ENCODE measurements at regions not wholly inside any gene's neighbourhood (a gene's known extent, or its start where the extent isn't known, plus 50 kb on each side); places are given as distances from the start of the nearest gene placed in this dataset.
A peak's percentile ranks its signal among the peaks of the same experiment; 100 is the strongest.

- DNase-seq = no peak
- TF ChIP-seq, protein P1, sequence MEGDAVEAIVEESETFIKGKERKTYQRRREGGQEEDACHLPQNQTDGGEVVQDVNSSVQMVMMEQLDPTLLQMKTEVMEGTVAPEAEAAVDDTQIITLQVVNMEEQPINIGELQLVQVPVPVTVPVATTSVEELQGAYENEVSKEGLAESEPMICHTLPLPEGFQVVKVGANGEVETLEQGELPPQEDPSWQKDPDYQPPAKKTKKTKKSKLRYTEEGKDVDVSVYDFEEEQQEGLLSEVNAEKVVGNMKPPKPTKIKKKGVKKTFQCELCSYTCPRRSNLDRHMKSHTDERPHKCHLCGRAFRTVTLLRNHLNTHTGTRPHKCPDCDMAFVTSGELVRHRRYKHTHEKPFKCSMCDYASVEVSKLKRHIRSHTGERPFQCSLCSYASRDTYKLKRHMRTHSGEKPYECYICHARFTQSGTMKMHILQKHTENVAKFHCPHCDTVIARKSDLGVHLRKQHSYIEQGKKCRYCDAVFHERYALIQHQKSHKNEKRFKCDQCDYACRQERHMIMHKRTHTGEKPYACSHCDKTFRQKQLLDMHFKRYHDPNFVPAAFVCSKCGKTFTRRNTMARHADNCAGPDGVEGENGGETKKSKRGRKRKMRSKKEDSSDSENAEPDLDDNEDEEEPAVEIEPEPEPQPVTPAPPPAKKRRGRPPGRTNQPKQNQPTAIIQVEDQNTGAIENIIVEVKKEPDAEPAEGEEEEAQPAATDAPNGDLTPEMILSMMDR (IDR thresholded peaks at IDR 0.05) = no peak
- no peaks in the 10 kb centered on the region for H3K36me3 ChIP-seq
- H3K4me1 ChIP-seq = no peaks in the 10 kb centered on the region
- H3K9me3 ChIP-seq = no peaks in the 10 kb centered on the region
- ATAC-seq = no peak
- H3K27me3 ChIP-seq = peaks cover 5 to 27% of the 10 kb centered on the region in 2 donors
- no peak overlapping the region for H3K27ac ChIP-seq
- intact Hi-C loops (cut with DNase I) = no loop called here
- no peak overlapping the region for H3K4me3 ChIP-seq
Observed at GRCh38 chr4:57193209-57193810, 83.1 kb upstream of the IGFBP7 start.

GRCh38 chr4:57191523-57192034, 81.4 kb upstream of the IGFBP7 start:
- TF ChIP-seq, protein P1 (IDR thresholded peaks at IDR 0.05) = no peak
- Histone ChIP-seq H3K4me1 (no peaks in the 10 kb centered on the region), H3K4me3 (no peak overlapping the region), H3K27ac (no peak overlapping the region), H3K27me3 (peaks cover 5 to 27% of the 10 kb centered on the region in 2 donors), H3K36me3 (no peaks in the 10 kb centered on the region), H3K9me3 (no peaks in the 10 kb centered on the region)
- peak in 1 of 4 donors; percentile 39 for DNase-seq
- no peak for ATAC-seq
- intact Hi-C loops (cut with DNase I) = no loop called here

DNA sequence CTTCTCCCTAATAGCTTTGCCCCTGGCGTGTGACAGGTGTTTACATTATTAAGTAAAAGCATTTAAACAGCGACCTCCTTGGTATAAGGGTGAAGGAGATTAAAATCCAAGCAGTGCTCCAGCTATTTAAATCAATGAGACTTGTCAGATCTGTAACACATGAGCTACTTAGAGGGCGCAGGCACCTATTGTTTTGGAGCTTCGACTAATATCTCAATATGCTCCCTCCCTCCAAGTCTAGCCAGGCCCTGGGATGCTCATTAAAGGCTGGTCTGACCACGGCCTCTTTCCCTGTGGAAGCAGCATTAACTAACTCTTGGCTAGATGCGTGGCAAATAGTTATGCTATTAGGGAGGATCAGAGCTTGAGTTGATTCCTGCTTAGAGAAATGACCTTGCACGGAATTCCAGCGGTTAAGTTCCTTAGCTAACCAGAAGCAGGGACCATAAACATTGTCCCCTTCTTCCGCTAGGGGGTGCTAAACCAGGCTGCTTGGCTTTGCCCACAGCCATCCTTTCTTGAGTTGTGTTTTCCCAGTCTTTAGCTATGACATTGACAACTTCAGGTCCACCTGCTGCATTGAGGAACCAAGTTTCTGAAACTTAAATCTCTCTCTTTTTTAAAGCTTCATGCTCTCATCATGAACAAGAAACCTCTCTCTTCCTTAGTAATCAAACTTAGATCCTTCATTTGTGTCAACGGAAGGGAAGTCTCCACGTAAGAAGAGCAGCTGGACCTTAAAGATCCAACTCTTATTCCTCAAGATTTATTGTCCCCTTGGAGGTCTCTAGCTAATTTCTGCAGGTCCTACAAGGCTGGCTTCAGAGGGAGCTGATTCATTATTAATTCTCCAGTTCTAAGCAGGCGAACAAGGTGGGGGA, 80.7 kb upstream of the IGFBP7 start:
- Histone ChIP-seq H3K27me3 (peaks cover 5 to 20% of the 10 kb centered on the region in 2 donors), H3K4me3 (no peak overlapping the region), H3K36me3 (no peaks in the 10 kb centered on the region), H3K9me3 (no peaks in the 10 kb centered on the region), H3K4me1 (no peaks in the 10 kb centered on the region), H3K27ac (no peak overlapping the region)
- ATAC-seq (peak; percentile 64), DNase-seq (peak in 1 of 4 donors; percentile 11)
- TF ChIP-seq, protein P1 (IDR thresholded peaks at IDR 0.05) = peak; percentile 50 to 56
- intact Hi-C loops (cut with DNase I) = no loop called here

DNA sequence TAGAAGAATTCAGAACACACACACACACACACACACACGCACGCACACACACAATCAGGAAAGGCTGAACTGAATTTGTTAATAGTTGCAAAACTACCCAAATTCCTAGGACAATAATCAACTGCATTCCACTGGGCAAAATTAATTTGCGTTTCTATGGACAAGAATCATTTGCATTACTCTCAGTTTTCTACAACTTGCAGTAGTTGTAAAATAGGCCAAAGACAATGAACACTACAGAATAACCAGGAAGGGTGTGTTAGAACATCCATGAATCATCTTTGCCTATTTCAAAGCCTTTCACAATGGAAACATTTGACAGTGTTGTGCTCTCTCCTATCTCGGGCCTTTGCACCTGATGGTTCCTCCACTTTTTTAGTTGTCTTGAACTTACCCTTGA, 77.1 kb upstream of the IGFBP7 start:
- Histone ChIP-seq H3K9me3 (no peaks in the 10 kb centered on the region), H3K36me3 (no peaks in the 10 kb centered on the region), H3K4me3 (no peak overlapping the region), H3K27me3 (no peaks in the 10 kb centered on the region), H3K4me1 (no peaks in the 10 kb centered on the region), H3K27ac (no peak overlapping the region)
- DNase-seq (no peak), ATAC-seq (no peak)
- TF ChIP-seq, protein P1 (IDR thresholded peaks at IDR 0.05) = no peak
- intact Hi-C loops (cut with DNase I) = no loop called here

DNA sequence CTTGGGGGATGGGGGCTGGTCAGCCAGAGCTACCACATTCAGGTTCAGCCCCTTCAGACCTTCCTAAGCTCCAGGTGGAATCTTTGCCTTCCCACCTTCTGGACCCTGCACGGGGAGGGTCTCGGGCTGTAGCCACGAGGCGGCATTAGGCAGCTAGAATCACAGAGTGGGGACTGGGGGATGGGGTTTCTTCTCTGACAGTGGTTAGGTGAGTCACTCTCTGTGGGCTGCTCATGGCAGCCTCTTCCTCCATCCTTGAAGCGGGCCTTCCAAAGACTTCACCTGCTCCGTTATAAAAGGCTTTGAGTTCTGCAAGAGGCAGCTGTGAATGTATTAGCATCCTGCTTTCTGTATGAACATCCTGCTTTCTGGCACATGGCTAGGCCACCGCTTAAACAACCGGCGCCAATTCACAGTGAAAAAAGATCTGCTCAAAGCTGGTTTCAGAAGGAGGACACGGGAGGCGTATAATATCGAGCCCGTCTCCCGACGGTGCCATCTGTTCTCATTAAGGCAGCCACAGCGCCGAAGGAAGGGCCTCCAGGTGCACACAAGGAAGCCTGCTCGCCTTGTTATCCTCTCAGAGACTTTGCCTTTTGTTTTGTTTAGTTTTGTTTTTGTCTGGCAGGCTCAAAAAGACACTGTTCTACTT, 74.3 kb upstream of the IGFBP7 start:
- Histone ChIP-seq H3K27me3 (no peaks in the 10 kb centered on the region), H3K4me3 (no peak overlapping the region), H3K36me3 (no peaks in the 10 kb centered on the region), H3K27ac (no peak overlapping the region), H3K4me1 (no peaks in the 10 kb centered on the region), H3K9me3 (no peaks in the 10 kb centered on the region)
- intact Hi-C loops (cut with DNase I) = no loop called here
- no peak for DNase-seq
- no peak for ATAC-seq
- TF ChIP-seq, protein P1 (IDR thresholded peaks at IDR 0.05) = no peak

Measured in left lung (tissue), 4 donors.